Breast epithelium (tissue), 4 donors: ENCODE measurements at regions not wholly inside any gene's neighbourhood (a gene's known extent, or its start where the extent isn't known, plus 50 kb on each side); places are given as distances from the start of the nearest gene placed in this dataset.
A peak's percentile ranks its signal among the peaks of the same experiment; 100 is the strongest.

Experiments used
- DNase-seq, 2 donors: peaks; one replicate each; pipeline ENCODE4 v3.0.0-alpha.2; 2019; ENCODE audit warnings: low spot score in 2 of 2
- H3K27ac ChIP-seq, 2 donors: fragments of 200-600 bp; sonication (generic) in 1 of 2; one replicate each; pipeline ENCODE4 v1.5.1; 2016 to 2019; ENCODE audit warnings: mild to moderate bottlenecking in 1 of 2
- H3K27me3 ChIP-seq, 2 donors: fragments of 200-600 bp; sonication (generic) in 1 of 2; one replicate each; pipeline versions ENCODE4 v1.5.1 to v1.6.0; 2017 to 2019; ENCODE audit warnings: control low read depth in 1 of 2, mild to moderate bottlenecking in 1 of 2
- H3K36me3 ChIP-seq: fragments of 200-600 bp; one replicate; pipeline ENCODE4 v1.5.1; 2019
- H3K4me1 ChIP-seq, 2 donors: fragments of 200-600 bp; sonication (generic); one replicate each; pipeline ENCODE4 v1.5.1; 2016 to 2019; ENCODE audit warnings: control low read depth in 1 of 2
- H3K4me3 ChIP-seq, 3 donors: fragments of 200-600 bp; sonication (generic); 1 replicate in 2 of 3; 2 replicates in 1 of 3; pipeline ENCODE4 v1.5.1; 2016 to 2019; ENCODE audit warnings: mild to moderate bottlenecking in 3 of 3, moderate library complexity in 2 of 3
- H3K9me3 ChIP-seq, 2 donors: fragments of 200-600 bp; sonication (generic) in 1 of 2; one replicate each; pipeline ENCODE4 v1.5.1; 2016 to 2019; ENCODE audit warnings: control low read depth in 1 of 2
- CTCF ChIP-seq, 3 donors: fragments of 450-650 bp; IDR thresholded peaks; one replicate each; pipeline ENCODE4 v1.5.1; 2016 to 2017; ENCODE audit warnings: antibody characterized with exemption in 3 of 3, mild to moderate bottlenecking in 3 of 3, moderate library complexity in 3 of 3
- POLR2A ChIP-seq: fragments of 450-650 bp; IDR thresholded peaks from one replicate; pipeline ENCODE4 v1.6.1; 2016; ENCODE audit warnings: antibody characterized with exemption, mild to moderate bottlenecking, moderate library complexity
- POLR2AphosphoS5 ChIP-seq, 3 donors: sonication (generic); formaldehyde crosslinking; IDR thresholded peaks; one replicate each; pipeline ENCODE4 v1.6.1; 2017; ENCODE audit warnings: antibody characterized with exemption in 3 of 3
- intact Hi-C: fragments of 100-400 bp; cut with DNase I; formaldehyde crosslinking; loops from one replicate; pipeline ENCODE4 v1.15.1; 2023; ENCODE audit warnings: low total_unique reads

- no peaks in the 10 kb centered on the region for H3K9me3 ChIP-seq
- no peaks in the 10 kb centered on the region for H3K27me3 ChIP-seq
- DNase-seq, result no peak
- TF ChIP-seq POLR2A (no peak), CTCF (IDR thresholded peaks at IDR 0.05) (no peak), POLR2AphosphoS5 (IDR thresholded peaks at IDR 0.05) (no peak)
- no peaks in the 10 kb centered on the region for H3K4me1 ChIP-seq
- H3K27ac ChIP-seq, result no peak overlapping the region
- no peaks in the 10 kb centered on the region for H3K36me3 ChIP-seq
- intact Hi-C loops, result no loop called here
- H3K4me3 ChIP-seq, result no peak overlapping the region
These were observed 245.0 kb downstream of the MTX2 start for GRCh38 chr2:176514276-176514675.

GRCh38 chr2:176514805-176515500 lies 245.7 kb downstream of the MTX2 start:
- Histone ChIP-seq H3K4me3 (no peak overlapping the region), H3K36me3 (no peaks in the 10 kb centered on the region), H3K27ac (no peak overlapping the region), H3K4me1 (no peaks in the 10 kb centered on the region), H3K27me3 (no peaks in the 10 kb centered on the region), H3K9me3 (no peaks in the 10 kb centered on the region)
- intact Hi-C loops, result no loop called here
- DNase-seq, result no peak
- TF ChIP-seq CTCF (IDR thresholded peaks at IDR 0.05), result no peak

GRCh38 chr2:176516051-176516602 lies 246.9 kb downstream of the MTX2 start:
- Histone ChIP-seq H3K4me1 (no peaks in the 10 kb centered on the region), H3K36me3 (no peaks in the 10 kb centered on the region), H3K27me3 (no peaks in the 10 kb centered on the region), H3K9me3 (no peaks in the 10 kb centered on the region), H3K27ac (no peak overlapping the region), H3K4me3 (no peak overlapping the region)
- intact Hi-C loops, result no loop called here
- no peak for DNase-seq
- no peak for TF ChIP-seq POLR2A
- peak in 1 of 3 donors; percentile 26 for TF ChIP-seq POLR2AphosphoS5 (IDR thresholded peaks at IDR 0.05)

GRCh38 chr2:176518823-176519222 lies 249.6 kb downstream of the MTX2 start:
- Histone ChIP-seq H3K9me3 (no peaks in the 10 kb centered on the region), H3K27ac (peak overlapping the region in 1 of 2 donors; percentile 49), H3K4me3 (no peak overlapping the region), H3K36me3 (no peaks in the 10 kb centered on the region), H3K4me1 (no peaks in the 10 kb centered on the region), H3K27me3 (no peaks in the 10 kb centered on the region)
- DNase-seq, result no peak
- TF ChIP-seq CTCF (IDR thresholded peaks at IDR 0.05) (no peak), POLR2A (no peak), POLR2AphosphoS5 (IDR thresholded peaks at IDR 0.05) (no peak)
- intact Hi-C loops, result no loop called here

GRCh38 chr2:176521878-176522670 lies 252.8 kb downstream of the MTX2 start:
- TF ChIP-seq CTCF (IDR thresholded peaks at IDR 0.05) (no peak), POLR2AphosphoS5 (IDR thresholded peaks at IDR 0.05) (no peak), POLR2A (no peak)
- Histone ChIP-seq H3K9me3 (no peaks in the 10 kb centered on the region), H3K27ac (no peak overlapping the region), H3K27me3 (no peaks in the 10 kb centered on the region), H3K4me1 (no peaks in the 10 kb centered on the region), H3K4me3 (no peak overlapping the region), H3K36me3 (no peaks in the 10 kb centered on the region)
- DNase-seq, result no peak
- intact Hi-C loops, result no loop called here
